Activated naive CD4-positive, alpha-beta T cell treated with anti-CD3 and anti-CD28 coated beads for 36 hours (primary cell): ENCODE measurements at regions not wholly inside any gene's neighbourhood (a gene's known extent, or its start where the extent isn't known, plus 50 kb on each side); places are given as distances from the start of the nearest gene placed in this dataset.
A peak's percentile ranks its signal among the peaks of the same experiment; 100 is the strongest.
"Not testable (repeated sequence)": the region's sequence is repeated elsewhere in the genome, so short reads cannot be mapped to it uniquely, and the experiment has no call there.

Source experiments
- CTCF ChIA-PET: fragments of 350-600 bp; sonication (Branson Sonifier 250); formaldehyde crosslinking; loops from one replicate; lab custom pipeline; 2021; ENCODE audit warnings: antibody characterized with exemption; lab: Charles Lee
- DNase-seq: peaks from one replicate; pipeline ENCODE4 v3.0.0-alpha.2; 2020
- H3K27ac Mint-ChIP-seq: one replicate; pipeline ENCODE4 v1.8.0; 2021; ENCODE audit warnings: mild to moderate bottlenecking, mixed read lengths
- H3K27me3 Mint-ChIP-seq: one replicate; pipeline ENCODE4 v1.8.0; 2021; ENCODE audit warnings: low read depth, mixed read lengths
- H3K36me3 Mint-ChIP-seq: one replicate; pipeline ENCODE4 v1.8.0; 2021; ENCODE audit warnings: low read depth, mixed read lengths
- H3K4me1 Mint-ChIP-seq: one replicate; pipeline ENCODE4 v1.8.0; 2021; ENCODE audit warnings: low read depth, mixed read lengths
- H3K4me3 Mint-ChIP-seq: one replicate; pipeline ENCODE4 v1.8.0; 2021; ENCODE audit warnings: mild to moderate bottlenecking, moderate library complexity, mixed read lengths
- H3K9me3 Mint-ChIP-seq: one replicate; pipeline ENCODE4 v1.8.0; 2021; ENCODE audit warnings: mixed read lengths
- intact Hi-C: fragments of 100-400 bp; cut with micrococcal nuclease; formaldehyde crosslinking; loops from one replicate; pipeline ENCODE4 v1.15.1; 2023

GRCh38 chr5:74490814-74491213 is 149.7 kb downstream of the ENC1 start:
- no peak for DNase-seq
- no peaks in the 10 kb centered on the region for H3K36me3 Mint-ChIP-seq
- intact Hi-C loops: loop anchor here (10.0 kb wide), 1 partner anchor 154 kb away; the partner anchor contains the start of gene ENC1
- no peaks in the 10 kb centered on the region for H3K9me3 Mint-ChIP-seq
- no peak overlapping the region for H3K27ac Mint-ChIP-seq
- CTCF ChIA-PET: interaction anchor here (0.8 kb wide), 1 partner anchor 96 kb away, joined by 4 read pairs; no protein-coding TSS in a partner anchor
- H3K4me1 Mint-ChIP-seq: no peaks in the 10 kb centered on the region
- peaks cover 5% of the 10 kb centered on the region for H3K27me3 Mint-ChIP-seq
- H3K4me3 Mint-ChIP-seq: no peak overlapping the region

GRCh38 chr5:74482990-74483389 is 157.5 kb downstream of the ENC1 start:
- DNase-seq: no peak
- CTCF ChIA-PET: no interaction called here
- Mint-ChIP-seq H3K4me1 (no peaks in the 10 kb centered on the region), H3K36me3 (no peaks in the 10 kb centered on the region), H3K27me3 (no peaks in the 10 kb centered on the region), H3K4me3 (no peak overlapping the region), H3K27ac (no peak overlapping the region), H3K9me3 (no peaks in the 10 kb centered on the region)
- intact Hi-C loops: no loop called here

GRCh38 chr5:74482523-74482922 is 158.0 kb downstream of the ENC1 start:
- intact Hi-C loops: no loop called here
- no peak overlapping the region for H3K4me3 Mint-ChIP-seq
- CTCF ChIA-PET: no interaction called here

GRCh38 chr5:74481357-74481756 is 159.2 kb downstream of the ENC1 start:
- H3K4me3 Mint-ChIP-seq, H3K4me1 Mint-ChIP-seq, H3K27me3 Mint-ChIP-seq, H3K36me3 Mint-ChIP-seq, H3K27ac Mint-ChIP-seq, intact Hi-C loops, H3K9me3 Mint-ChIP-seq: not testable (repeated sequence)
- CTCF ChIA-PET: interaction anchor here (0.6 kb wide), 1 partner anchor 67 kb away, joined by 4 read pairs; no protein-coding TSS in a partner anchor
- peak; percentile 4 for DNase-seq

More at GRCh38 chr5:74482523-74482922, 158.0 kb downstream of the ENC1 start:
- no peaks in the 10 kb centered on the region for H3K9me3 Mint-ChIP-seq
- no peak for DNase-seq
- H3K27ac Mint-ChIP-seq: no peak overlapping the region
- no peaks in the 10 kb centered on the region for H3K27me3 Mint-ChIP-seq
- H3K4me1 Mint-ChIP-seq: no peaks in the 10 kb centered on the region
- H3K36me3 Mint-ChIP-seq: no peaks in the 10 kb centered on the region

GRCh38 chr5:74480201-74480600 is 160.3 kb downstream of the ENC1 start:
- H3K27ac Mint-ChIP-seq: no peak overlapping the region
- no peak overlapping the region for H3K4me3 Mint-ChIP-seq
- no peaks in the 10 kb centered on the region for H3K9me3 Mint-ChIP-seq
- no peak for DNase-seq
- intact Hi-C loops: no loop called here
- no peaks in the 10 kb centered on the region for H3K36me3 Mint-ChIP-seq
- no peaks in the 10 kb centered on the region for H3K4me1 Mint-ChIP-seq
- CTCF ChIA-PET: no interaction called here
- peaks cover 2% of the 10 kb centered on the region for H3K27me3 Mint-ChIP-seq

GRCh38 chr5:74478328-74478727 is 162.2 kb downstream of the ENC1 start:
- peaks cover 2% of the 10 kb centered on the region for H3K27me3 Mint-ChIP-seq
- no peaks in the 10 kb centered on the region for H3K36me3 Mint-ChIP-seq
- H3K9me3 Mint-ChIP-seq: no peaks in the 10 kb centered on the region
- intact Hi-C loops: no loop called here
- no peak for DNase-seq
- CTCF ChIA-PET: no interaction called here
- H3K27ac Mint-ChIP-seq: no peak overlapping the region
- H3K4me3 Mint-ChIP-seq: no peak overlapping the region
- no peaks in the 10 kb centered on the region for H3K4me1 Mint-ChIP-seq

- no peaks in the 10 kb centered on the region for H3K9me3 Mint-ChIP-seq
- no peak for DNase-seq
- intact Hi-C loops: no loop called here
Measured at GRCh38 chr5:74477761-74478160, 162.8 kb downstream of the ENC1 start.

GRCh38 chr5:74476819-74477453 is 163.6 kb downstream of the ENC1 start:
- Mint-ChIP-seq H3K4me3 (no peak overlapping the region), H3K4me1 (no peaks in the 10 kb centered on the region), H3K36me3 (no peaks in the 10 kb centered on the region), H3K9me3 (no peaks in the 10 kb centered on the region), H3K27ac (no peak overlapping the region), H3K27me3 (peaks cover 2% of the 10 kb centered on the region)
- DNase-seq: no peak
- CTCF ChIA-PET: no interaction called here
- intact Hi-C loops: no loop called here

More at GRCh38 chr5:74477761-74478160, 162.8 kb downstream of the ENC1 start:
- Mint-ChIP-seq H3K4me1 (no peaks in the 10 kb centered on the region), H3K27me3 (peaks cover 2% of the 10 kb centered on the region), H3K36me3 (no peaks in the 10 kb centered on the region), H3K4me3 (no peak overlapping the region), H3K27ac (no peak overlapping the region)
- CTCF ChIA-PET: no interaction called here

GRCh38 chr5:74476046-74476818 is 164.3 kb downstream of the ENC1 start:
- no peak for DNase-seq
- Mint-ChIP-seq H3K9me3 (no peaks in the 10 kb centered on the region), H3K36me3 (no peaks in the 10 kb centered on the region), H3K4me3 (no peak overlapping the region), H3K4me1 (no peaks in the 10 kb centered on the region), H3K27me3 (peaks cover 2% of the 10 kb centered on the region), H3K27ac (no peak overlapping the region)
- CTCF ChIA-PET: no interaction called here
- intact Hi-C loops: no loop called here

- no peaks in the 10 kb centered on the region for H3K9me3 Mint-ChIP-seq
- DNase-seq: no peak
- intact Hi-C loops: no loop called here
- no peaks in the 10 kb centered on the region for H3K4me1 Mint-ChIP-seq
- peaks cover 2% of the 10 kb centered on the region for H3K27me3 Mint-ChIP-seq
- CTCF ChIA-PET: no interaction called here
- no peak overlapping the region for H3K27ac Mint-ChIP-seq
- no peaks in the 10 kb centered on the region for H3K36me3 Mint-ChIP-seq
- no peak overlapping the region for H3K4me3 Mint-ChIP-seq
Measured at GRCh38 chr5:74471875-74472274, 168.7 kb downstream of the ENC1 start.

- intact Hi-C loops: no loop called here
- no peaks in the 10 kb centered on the region for H3K36me3 Mint-ChIP-seq
- CTCF ChIA-PET: no interaction called here
Measured at GRCh38 chr5:74469234-74469994, 171.1 kb downstream of the ENC1 start.

GRCh38 chr5:74468421-74468820 is 172.1 kb downstream of the ENC1 start:
- DNase-seq: no peak
- no peaks in the 10 kb centered on the region for H3K27me3 Mint-ChIP-seq
- no peaks in the 10 kb centered on the region for H3K36me3 Mint-ChIP-seq
- no peak overlapping the region for H3K4me3 Mint-ChIP-seq
- H3K27ac Mint-ChIP-seq: no peak overlapping the region
- CTCF ChIA-PET: no interaction called here
- intact Hi-C loops: no loop called here
- H3K9me3 Mint-ChIP-seq: no peaks in the 10 kb centered on the region
- no peaks in the 10 kb centered on the region for H3K4me1 Mint-ChIP-seq

More at GRCh38 chr5:74469234-74469994, 171.1 kb downstream of the ENC1 start:
- Mint-ChIP-seq H3K4me1 (no peaks in the 10 kb centered on the region), H3K9me3 (no peaks in the 10 kb centered on the region), H3K27me3 (no peaks in the 10 kb centered on the region), H3K27ac (no peak overlapping the region), H3K4me3 (no peak overlapping the region)
- DNase-seq: no peak
